GM21367 (cell line): ENCODE measurements at regions not wholly inside any gene's neighbourhood (a gene's known extent, or its start where the extent isn't known, plus 50 kb on each side); places are given as distances from the start of the nearest gene placed in this dataset.
"Not testable (repeated sequence)": the region's sequence is repeated elsewhere in the genome, so short reads cannot be mapped to it uniquely, and the experiment has no call there.

ENCODE experiments used
- ATAC-seq: cut with Tn5 transposase; IDR thresholded peaks from one replicate; pipeline ENCODE4 v1.9.1; 2021; ENCODE audit not compliant: unreplicated experiment

DNA sequence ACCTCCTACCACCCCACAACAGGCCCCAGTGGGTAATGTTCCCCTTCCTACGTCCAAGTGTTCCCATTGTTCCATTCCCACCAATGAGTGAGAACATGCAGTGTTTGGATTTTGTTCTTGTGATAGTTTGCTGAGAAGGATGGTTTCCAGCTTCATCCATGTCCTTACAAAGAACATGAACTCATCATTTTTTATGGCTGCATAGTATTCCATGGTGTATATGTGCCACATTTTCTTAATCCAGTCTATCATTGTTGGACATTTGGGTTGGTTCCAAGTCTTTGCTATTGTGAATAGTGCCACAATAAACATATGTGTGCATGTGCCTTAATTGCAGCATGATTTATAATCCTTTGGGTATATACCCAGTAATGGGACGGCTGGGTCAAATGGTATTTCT lies 81.6 kb downstream of the P2RY10 start:
- not testable (repeated sequence) for ATAC-seq

DNA sequence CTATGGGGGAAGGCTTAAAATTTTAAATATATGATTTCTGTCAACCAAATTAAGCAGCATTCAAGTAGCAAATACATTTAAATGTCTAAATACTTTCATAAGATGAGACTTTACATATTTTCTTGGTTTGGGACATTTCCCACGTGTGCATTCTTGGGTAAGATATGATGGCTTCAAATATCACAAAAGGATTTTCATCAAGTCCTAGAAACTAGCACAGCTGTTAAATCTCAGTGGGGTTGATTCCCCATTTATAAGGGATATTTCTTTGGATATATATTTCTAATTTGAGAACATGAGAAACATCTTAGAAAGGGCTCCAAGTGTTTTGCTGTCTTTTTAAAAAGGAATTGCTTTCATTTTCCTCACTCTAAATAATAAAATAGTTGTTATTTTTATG lies 90.2 kb downstream of the P2RY10 start:
- no peak for ATAC-seq

DNA sequence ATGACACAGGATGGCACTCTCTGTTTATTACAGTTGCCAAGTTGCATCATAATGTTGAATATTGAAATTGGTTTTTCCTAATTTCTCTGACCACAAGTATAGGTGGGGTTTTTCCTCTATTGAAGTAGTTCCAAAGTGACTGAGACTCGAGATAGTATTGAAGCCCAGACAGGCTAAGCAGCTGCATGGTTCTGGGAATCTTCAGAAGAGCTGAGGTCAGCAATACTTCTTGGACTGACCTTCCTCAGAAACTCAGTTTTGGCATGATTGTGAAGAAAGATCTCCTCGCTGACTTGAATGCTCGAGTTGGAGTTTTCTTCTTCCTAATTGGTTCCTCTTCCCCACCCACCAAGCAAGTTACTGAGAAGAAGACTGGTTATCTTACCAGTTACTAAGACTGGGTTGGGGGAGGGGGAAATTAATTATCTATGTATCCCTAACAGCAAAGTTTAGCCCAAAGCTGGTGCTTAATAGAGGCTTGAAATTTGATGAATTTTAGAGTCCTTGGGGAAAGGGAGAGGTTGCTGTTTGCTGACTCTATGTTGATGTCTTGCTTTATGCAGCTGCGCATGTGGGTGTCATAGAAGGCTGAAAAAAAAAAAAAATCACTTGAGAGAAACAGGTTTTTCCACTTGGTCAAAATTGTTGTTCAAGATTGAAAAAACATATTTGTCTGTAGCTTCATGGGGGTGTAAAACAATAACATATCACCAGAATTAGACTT lies 91.1 kb downstream of the P2RY10 start:
- no peak for ATAC-seq

DNA sequence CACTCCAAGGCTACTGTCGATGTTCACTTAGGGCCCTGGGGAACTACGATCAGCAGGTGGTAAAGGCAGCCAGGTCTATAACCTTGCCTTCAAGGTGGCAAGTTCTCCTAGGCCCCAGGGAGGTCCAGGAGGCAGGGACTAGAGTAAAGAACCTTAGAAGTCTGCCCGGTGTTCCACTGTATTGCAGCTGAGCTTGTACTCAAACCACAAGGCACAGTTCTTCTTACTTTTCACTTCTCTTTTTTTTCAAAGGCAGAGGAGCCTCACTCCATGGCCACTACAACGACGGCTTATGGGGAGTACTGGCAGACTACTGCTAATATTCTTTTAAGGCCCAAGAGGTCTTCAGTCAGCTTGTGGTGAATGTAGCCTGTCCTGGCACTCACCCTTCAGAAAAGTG lies 78.8 kb upstream of the GPR174 start:
- ATAC-seq = peak; percentile 94

DNA sequence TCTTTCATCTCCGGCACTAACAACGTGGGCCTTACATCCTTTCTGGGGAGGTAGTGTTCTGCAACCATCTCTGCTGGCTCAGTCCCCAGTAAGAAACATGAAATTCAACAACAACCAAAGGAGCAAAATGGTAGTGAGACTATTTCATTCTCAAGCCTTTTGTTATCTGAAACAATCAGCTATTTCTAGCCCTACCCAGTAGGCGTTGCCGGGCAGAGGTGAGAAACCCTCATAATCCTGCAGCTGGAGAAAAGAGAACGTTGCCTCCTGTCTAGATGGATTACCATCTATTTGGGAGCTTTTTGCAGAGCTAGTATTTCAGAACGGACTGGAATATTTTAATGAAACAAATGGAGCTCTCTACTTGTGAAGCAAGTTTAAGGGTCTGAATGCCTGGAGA lies 66.4 kb upstream of the GPR174 start:
- no peak for ATAC-seq

DNA sequence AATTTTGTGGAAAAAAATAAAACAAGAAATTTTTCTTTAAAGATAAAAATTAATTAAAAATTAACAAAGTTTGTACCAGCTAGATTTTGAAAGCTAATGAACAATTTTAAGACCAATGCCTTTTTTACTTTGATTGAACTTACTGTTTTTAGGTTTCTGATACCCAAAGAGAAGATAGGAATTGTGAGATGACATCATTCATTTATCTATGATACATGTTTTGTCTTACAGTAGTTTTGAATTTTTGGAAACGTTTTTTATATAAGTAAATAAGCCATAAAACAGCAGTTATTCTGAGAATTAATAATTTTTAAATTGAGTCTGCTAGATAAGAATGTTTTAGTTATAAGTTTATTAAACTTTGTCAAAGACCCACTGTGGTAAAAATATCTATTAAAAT lies 65.0 kb upstream of the GPR174 start:
- no peak for ATAC-seq

DNA sequence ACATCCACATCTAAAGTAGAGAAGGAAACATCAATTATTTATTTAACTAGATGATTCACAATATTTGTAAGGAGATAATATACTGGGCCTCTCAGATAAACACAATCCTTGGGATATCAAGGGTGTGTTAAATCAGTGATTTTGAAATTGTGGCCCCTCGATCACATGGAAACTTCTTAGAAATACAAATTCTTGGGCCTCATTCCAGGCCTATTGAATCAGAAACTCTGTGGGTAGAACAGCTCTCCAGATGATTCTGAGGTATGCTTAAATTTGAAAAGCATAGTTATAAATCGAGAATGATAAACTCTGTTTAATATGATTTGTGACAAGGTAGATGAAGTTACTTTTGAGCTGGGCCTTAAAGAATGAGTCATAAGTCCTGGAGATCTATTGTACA lies 64.3 kb upstream of the GPR174 start:
- ATAC-seq = no peak

DNA sequence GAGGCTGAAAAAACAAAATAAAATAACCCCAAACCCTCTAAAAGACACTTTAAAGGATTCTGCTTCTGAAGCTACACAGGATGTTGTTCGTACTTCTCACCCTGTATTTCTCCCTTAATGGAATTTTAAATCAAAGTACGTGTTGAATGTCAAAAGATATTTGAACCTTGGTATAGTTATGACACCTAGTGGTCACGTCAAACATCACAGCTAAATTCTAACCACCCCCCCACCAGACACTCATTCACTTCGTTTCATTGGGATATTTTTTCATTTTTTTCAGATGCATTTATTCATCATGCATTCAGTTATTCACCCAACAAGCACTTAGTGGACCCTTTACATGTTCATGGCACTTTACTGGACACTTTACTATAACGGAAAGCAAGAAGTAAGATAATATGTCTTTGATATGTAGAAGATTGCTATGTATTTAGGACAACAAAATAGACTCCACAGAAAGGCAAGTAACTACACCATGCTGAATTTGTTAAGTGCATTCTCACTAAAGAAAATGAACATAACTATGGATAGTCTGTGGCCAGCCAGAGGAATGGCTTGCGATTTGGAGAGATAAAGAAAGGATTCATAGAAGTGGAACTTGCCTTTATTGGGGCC lies 62.5 kb upstream of the GPR174 start:
- no peak for ATAC-seq

DNA sequence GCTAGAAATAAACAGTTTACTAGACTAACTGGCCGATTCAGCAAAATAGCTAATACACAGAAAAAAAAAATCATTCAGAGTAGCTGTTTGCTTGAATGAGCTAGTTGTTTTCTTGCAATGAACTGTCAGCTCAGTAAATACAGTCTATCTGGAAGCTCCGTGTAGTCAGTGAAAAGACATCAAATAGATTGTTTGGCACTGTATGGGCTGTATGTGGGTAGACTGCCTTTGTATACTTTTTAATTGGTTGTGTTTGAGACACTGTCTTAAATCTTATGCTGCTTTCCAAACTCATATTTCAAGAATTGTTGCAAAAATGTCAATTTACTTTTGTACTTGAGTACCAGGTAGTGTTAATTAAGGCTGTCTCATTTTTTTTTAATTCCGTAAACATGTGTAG lies 61.6 kb upstream of the GPR174 start:
- no peak for ATAC-seq

DNA sequence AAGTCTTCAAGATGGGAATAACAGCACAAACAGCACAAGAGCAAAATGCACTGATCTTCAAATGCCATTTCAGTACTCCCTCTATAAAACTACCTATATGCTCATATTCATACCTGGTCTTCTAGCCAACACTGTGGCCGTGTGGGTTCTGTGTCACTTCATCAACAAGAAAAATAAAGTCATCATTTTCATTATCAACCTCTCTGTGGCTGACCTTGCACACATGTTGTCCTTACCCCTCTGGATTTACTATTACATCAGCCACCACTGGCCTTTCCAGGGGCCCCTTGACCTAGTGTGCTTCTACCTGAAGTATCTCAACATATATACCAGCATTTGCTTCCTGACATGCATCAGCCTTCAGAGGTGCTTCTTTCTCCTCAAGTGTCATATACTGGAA lies 59.6 kb upstream of the GPR174 start:
- ATAC-seq = no peak

DNA sequence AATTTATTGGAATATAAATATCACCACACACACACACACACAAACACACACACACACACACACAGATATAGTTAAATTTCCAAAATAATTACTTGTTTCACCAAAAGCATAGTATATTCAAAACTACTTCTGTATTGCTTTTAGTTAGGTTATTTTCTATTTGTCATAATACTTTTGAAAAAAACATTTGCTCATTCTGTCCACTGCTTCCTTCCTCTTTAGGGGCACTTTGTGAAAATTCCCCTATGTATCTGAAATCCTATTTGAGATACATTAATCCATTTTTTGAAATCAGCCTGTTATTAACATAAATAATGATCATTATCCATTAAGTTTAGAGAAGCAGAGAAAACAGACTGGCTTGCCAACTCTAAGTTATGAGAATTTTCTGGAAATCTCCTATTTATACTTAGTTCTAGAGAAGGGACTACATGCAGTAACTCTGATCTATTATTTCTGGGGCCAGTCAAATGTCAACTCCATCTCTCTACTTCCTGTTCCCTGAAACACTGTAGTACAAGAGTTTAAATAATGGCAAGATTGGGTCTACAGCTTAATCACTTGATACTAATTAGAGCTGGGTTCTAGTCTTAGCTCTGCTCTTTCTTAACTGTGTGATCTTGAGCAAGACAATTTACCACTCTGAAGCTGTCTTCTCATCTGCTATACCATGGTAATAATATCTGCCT lies 54.4 kb upstream of the GPR174 start:
- ATAC-seq = no peak

DNA sequence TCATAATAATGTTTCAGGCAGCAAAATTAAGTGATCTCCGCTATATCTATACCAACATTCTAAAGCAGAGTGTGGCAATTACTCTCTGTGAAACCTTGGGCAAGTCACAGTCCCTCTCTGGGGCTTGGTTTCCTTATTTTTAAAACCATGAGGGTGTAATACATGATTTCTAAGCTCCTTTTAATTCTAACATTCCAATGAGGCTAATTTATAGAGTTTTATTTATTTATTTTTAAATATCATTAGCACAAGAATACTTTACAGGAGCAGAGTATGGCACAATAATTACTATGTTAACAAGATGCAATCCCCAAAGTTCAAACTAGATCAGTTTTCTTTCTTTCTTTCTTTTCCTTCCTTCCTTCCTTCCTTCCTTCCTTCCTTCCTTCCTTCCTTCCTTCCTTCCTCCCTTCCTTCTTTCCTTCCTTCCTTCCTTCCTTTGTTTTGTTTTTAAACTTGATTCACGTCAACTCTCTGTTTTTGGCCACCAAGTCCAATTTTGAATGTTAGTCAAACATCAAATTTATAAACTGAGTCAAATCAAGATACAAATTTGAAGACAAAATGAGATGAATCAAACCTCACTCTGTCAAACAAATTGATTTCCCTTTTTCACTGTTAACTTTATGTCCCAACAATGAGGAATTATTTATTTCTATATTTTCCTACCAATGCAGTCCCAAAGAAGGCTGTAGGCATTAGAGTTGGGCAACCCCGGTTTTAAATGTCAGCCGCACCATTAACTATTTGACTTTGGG lies 50.2 kb upstream of the GPR174 start:
- ATAC-seq = no peak
